Upper lobe of right lung (tissue), 1 donor: ENCODE measurements at regions not wholly inside any gene's neighbourhood (a gene's known extent, or its start where the extent isn't known, plus 50 kb on each side); places are given as distances from the start of the nearest gene placed in this dataset.

Experiments
- ATAC-seq: fragments of 200-7000 bp; cut with Tn5 transposase; one replicate; pipeline ENCODE4 v1.9.1; 2020; ENCODE audit warnings: mild to moderate bottlenecking, moderate library complexity
- DNase-seq: peaks from one replicate; pipeline ENCODE4 v3.0.0-alpha.2; 2020
- H3K27ac ChIP-seq: fragments of 200-600 bp; one replicate; pipeline ENCODE4 v1.8.0; 2022
- H3K27me3 ChIP-seq: fragments of 200-600 bp; one replicate; pipeline ENCODE4 v1.8.0; 2022; ENCODE audit warnings: mild to moderate bottlenecking
- H3K36me3 ChIP-seq: fragments of 200-600 bp; one replicate; pipeline ENCODE4 v1.8.0; 2022
- H3K4me1 ChIP-seq: fragments of 200-600 bp; one replicate; pipeline ENCODE4 v1.8.0; 2022
- H3K4me3 ChIP-seq: fragments of 200-600 bp; one replicate; pipeline ENCODE4 v1.8.0; 2022; ENCODE audit warnings: mild to moderate bottlenecking
- H3K9me3 ChIP-seq: fragments of 200-600 bp; one replicate; pipeline ENCODE4 v1.8.0; 2022
- intact Hi-C: fragments of 100-400 bp; cut with DNase I; formaldehyde crosslinking; loops from one replicate; pipeline ENCODE4 v1.11.0; 2022
- TF ChIP-seq, protein P1 (sequence below): fragments of 200-600 bp; IDR thresholded peaks from one replicate; pipeline ENCODE4 v1.8.0; 2022; ENCODE audit warnings: antibody characterized with exemption
- donor health status: DM: no; HTN: yes; CAD: no; lungs with severe emphysema.

DNA sequence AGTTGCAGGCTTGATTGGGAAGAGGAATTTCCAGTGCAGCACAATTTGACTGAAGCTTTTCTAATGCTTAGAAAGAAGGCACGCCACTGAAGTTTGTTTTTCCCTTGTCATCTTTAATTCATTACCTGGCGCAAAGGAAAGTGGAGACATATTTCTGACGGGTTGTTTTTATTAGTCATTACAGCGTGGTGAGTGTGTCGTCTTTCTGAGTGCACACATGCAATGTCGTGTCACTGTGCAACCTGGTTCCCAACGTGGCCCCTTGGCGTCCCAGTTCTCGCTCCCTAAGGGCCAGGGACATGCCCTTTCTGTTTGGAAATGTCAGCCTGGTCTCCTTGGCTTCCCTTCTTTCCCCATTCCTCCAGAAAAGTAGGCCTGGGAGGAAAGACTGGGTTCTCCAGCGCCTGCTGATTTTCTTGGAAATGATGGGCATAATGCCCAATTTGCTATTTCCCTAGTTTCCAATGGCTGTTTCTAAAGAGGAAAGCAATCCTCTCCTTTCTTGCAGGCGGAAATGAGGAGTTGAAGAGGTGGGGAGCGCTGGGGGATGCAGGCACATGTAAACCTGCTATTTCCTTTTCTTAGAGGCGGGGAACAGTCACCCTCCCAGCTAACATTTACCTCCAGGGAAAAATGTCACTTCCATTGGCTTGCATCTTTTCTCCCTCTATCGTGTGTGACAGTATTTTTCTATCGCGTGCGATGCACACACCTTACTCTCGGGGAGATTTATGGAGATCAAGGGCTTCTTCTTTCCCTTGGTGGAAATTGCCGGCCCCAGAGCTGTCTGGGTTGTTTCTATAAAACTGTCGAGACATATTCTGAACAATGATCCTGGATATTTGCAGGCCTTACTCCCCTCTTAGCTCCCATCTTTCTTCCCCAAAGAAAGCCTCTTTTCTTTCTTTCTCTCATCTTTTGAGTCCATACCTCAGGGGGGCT is 249.8 kb downstream of the ARHGAP12 start:
- H3K36me3 ChIP-seq: no peaks in the 10 kb centered on the region
- H3K9me3 ChIP-seq: peaks cover 7% of the 10 kb centered on the region
- ATAC-seq: no peak
- intact Hi-C loops: no loop called here
- no peaks in the 10 kb centered on the region for H3K27me3 ChIP-seq
- no peak overlapping the region for H3K27ac ChIP-seq
- H3K4me1 ChIP-seq: no peaks in the 10 kb centered on the region
- no peak overlapping the region for H3K4me3 ChIP-seq
- TF ChIP-seq, protein P1, sequence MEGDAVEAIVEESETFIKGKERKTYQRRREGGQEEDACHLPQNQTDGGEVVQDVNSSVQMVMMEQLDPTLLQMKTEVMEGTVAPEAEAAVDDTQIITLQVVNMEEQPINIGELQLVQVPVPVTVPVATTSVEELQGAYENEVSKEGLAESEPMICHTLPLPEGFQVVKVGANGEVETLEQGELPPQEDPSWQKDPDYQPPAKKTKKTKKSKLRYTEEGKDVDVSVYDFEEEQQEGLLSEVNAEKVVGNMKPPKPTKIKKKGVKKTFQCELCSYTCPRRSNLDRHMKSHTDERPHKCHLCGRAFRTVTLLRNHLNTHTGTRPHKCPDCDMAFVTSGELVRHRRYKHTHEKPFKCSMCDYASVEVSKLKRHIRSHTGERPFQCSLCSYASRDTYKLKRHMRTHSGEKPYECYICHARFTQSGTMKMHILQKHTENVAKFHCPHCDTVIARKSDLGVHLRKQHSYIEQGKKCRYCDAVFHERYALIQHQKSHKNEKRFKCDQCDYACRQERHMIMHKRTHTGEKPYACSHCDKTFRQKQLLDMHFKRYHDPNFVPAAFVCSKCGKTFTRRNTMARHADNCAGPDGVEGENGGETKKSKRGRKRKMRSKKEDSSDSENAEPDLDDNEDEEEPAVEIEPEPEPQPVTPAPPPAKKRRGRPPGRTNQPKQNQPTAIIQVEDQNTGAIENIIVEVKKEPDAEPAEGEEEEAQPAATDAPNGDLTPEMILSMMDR: no peak
- no peak for DNase-seq

DNA sequence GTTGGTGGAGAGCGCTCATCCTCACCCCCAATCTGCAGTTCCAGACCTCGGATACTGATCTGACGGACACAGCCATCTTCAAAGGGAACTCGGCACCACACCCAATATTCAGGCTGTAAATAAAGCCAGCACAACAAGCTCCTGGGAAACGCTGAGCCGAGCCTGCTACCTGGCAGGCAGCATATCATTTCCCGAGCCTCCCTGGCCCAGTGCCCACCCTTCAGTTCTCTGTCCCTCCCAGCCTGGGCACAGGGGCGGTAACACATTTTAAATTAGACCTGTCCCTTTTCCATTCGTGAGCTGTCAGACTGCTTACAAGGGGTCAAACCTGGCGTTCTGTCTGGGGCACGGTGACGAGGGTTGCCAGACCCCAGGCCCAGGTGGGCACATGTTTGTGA is 250.5 kb downstream of the ARHGAP12 start:
- ATAC-seq: no peak
- no peak overlapping the region for H3K4me3 ChIP-seq
- peaks cover 7% of the 10 kb centered on the region for H3K9me3 ChIP-seq
- TF ChIP-seq, protein P1: no peak
- H3K27ac ChIP-seq: no peak overlapping the region
- H3K36me3 ChIP-seq: no peaks in the 10 kb centered on the region
- no peaks in the 10 kb centered on the region for H3K27me3 ChIP-seq
- no peak for DNase-seq
- no peaks in the 10 kb centered on the region for H3K4me1 ChIP-seq
- intact Hi-C loops: no loop called here

DNA sequence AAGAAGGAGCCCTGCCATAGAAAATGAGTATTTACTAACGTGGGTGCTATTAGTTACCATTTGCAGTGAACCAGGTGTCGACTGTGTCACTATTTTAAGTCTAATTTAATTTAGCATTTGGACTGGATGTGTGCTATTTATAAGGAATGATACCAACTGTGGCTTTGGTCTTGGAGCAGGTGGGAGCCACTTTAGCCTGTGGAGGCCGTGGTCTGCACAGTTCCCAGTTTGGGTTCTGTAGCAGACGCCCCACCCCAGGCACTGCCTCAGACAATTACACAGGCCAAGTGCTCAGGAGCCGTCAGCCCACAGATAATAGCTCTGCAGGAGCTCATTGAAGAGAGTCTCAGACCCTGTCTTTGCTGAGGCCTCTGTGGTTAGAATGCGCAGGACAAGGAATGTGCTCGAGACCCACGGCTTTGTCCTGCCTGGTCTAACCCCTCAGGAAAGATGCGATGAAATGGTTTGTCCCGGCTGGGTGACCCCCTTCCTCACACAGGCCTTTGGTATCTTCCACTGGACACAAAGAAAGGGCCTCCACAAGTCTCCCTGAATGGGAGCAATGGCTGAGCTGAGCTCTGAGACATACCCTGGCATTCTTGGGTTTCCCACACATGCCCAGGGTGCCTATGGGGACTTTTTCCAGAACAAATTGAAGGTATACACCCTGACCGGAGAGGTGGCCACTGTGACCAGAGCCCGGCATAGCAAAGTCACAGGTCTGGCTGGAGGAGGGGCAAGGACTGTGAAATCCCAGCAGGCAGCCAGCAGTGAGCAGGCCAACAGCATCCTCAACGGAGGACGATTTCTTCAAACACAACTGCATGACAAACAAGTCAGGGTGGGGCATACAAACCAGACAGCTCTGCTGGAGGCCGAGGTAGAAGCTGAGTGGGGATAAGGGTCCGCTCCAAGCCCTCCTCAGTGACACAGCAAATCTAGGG is 251.2 kb downstream of the ARHGAP12 start:
- no peak for ATAC-seq
- DNase-seq: no peak
- intact Hi-C loops: no loop called here
- Histone ChIP-seq H3K4me3 (no peak overlapping the region), H3K36me3 (no peaks in the 10 kb centered on the region), H3K4me1 (no peaks in the 10 kb centered on the region), H3K27me3 (no peaks in the 10 kb centered on the region), H3K9me3 (peaks cover 7% of the 10 kb centered on the region), H3K27ac (no peak overlapping the region)
- TF ChIP-seq, protein P1: no peak

DNA sequence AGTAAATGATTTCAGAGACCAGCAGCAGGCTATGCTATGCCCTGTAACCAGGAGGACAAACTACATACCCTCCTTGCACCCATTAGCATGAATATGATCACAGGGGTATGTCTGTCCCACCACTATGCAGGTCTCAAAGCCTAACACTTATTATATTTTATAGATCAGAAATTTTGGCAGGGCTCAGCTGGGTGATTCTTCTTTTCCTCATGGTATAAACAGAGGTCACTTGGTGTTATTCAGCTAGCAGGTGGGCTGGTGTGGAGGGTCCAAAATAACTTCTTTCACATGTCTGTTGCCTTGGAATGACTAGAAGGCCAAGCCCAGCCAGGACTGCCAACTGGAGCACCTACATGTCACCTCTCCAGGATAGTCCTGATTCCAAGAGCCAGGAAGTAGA is 252.9 kb downstream of the ARHGAP12 start:
- Histone ChIP-seq H3K27ac (no peak overlapping the region), H3K27me3 (no peaks in the 10 kb centered on the region), H3K9me3 (peaks cover 7% of the 10 kb centered on the region), H3K36me3 (no peaks in the 10 kb centered on the region), H3K4me3 (no peak overlapping the region), H3K4me1 (no peaks in the 10 kb centered on the region)
- DNase-seq (no peak), ATAC-seq (no peak)
- intact Hi-C loops: no loop called here
- TF ChIP-seq, protein P1: no peak

DNA sequence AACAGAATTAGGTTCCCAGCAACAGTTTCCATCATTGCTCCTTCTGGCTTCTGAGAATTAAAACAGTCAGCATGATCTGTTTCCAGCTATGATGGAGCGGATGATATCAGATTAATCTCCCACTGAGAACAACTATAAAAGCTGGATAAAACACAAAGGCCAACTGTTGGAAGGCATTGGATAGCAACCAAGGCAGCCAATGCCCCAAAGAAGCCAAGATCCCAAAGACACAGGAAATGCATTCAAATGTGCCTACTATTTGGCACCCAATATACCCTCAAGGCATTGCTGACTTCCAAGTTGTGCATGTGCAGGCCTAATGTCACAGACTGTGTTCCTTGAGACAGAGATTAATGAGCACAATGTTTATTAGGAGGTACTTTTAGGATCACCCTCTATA is 259.3 kb downstream of the ARHGAP12 start:
- TF ChIP-seq, protein P1: no peak
- intact Hi-C loops: no loop called here
- Histone ChIP-seq H3K4me1 (no peaks in the 10 kb centered on the region), H3K36me3 (no peaks in the 10 kb centered on the region), H3K4me3 (no peak overlapping the region), H3K9me3 (no peaks in the 10 kb centered on the region), H3K27ac (no peak overlapping the region), H3K27me3 (no peaks in the 10 kb centered on the region)
- DNase-seq (no peak), ATAC-seq (no peak)
